ENCODE measurements at regions not wholly inside any gene's neighbourhood (a gene's known extent, or its start where the extent isn't known, plus 50 kb on each side); places are given as distances from the start of the nearest gene placed in this dataset.
A peak's percentile ranks its signal among the peaks of the same experiment; 100 is the strongest.

DNA sequence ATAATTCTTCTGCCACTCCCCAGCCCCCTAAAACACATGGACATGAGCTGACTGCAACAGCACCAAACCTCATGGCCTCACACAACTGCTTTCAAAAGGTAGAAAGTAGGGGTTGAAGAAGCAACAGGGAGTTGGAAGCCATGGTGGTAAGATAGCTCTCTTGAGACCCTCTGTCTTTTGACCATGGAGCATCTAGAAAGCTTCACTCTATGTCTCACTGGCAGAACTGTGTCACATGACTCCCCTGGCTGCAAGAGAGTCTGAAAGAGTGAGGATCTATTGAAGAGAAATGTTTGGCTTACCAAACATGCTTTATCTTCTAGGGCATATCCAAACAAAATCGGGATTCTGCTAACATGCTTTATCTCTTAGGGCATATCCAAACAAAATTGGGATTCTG lies 142.9 kb upstream of the WSCD2 start:
- H3K4me3 ChIP-seq, result no peak overlapping the region

DNA sequence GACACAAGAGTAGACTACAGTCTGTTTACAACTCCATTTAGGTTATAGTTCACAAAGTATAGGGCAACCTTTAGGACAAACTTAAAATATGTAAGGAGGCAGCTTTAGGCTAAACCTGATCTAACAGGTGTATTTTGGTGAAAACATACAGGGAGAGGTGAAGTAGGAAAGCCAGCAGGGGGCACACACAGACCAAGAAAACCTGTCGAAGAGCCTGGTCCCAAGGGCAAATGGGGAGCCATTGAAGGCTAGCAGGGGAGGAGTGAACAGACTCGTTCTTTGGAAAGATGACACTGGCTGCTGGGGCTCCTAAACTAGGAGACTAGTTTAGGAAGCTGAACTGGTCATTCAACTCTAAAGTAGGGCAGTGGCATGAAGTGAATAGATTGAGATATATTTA lies 138.8 kb upstream of the WSCD2 start:
- Histone ChIP-seq H3K27ac (no peak overlapping the region), H3K9me3 (peaks cover 0 to 7% (median 0%) of the 10 kb centered on the region in 11 donors), H3K4me1 (no peaks in the 10 kb centered on the region), H3K27me3 (peaks cover 0 to 32% (median 6%) of the 10 kb centered on the region in 7 donors), H3K4me3 (no peak overlapping the region), H3K36me3 (no peaks in the 10 kb centered on the region)
- WGBS, 2 donors, result 5 to 9% methylated on average over 2 of the region's 2 CpGs
- TF ChIP-seq, protein P1, sequence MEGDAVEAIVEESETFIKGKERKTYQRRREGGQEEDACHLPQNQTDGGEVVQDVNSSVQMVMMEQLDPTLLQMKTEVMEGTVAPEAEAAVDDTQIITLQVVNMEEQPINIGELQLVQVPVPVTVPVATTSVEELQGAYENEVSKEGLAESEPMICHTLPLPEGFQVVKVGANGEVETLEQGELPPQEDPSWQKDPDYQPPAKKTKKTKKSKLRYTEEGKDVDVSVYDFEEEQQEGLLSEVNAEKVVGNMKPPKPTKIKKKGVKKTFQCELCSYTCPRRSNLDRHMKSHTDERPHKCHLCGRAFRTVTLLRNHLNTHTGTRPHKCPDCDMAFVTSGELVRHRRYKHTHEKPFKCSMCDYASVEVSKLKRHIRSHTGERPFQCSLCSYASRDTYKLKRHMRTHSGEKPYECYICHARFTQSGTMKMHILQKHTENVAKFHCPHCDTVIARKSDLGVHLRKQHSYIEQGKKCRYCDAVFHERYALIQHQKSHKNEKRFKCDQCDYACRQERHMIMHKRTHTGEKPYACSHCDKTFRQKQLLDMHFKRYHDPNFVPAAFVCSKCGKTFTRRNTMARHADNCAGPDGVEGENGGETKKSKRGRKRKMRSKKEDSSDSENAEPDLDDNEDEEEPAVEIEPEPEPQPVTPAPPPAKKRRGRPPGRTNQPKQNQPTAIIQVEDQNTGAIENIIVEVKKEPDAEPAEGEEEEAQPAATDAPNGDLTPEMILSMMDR (IDR thresholded peaks at IDR 0.05), result peak in 8 of 9 donors; percentile 17 to 54 (median 40)
- intact Hi-C loops (cut with DNase I), result loop anchor here in 8 of 10 donors (2.0 to 10.0 kb wide), 8 partner anchors 202 to 524 kb away; partner anchors contain the start of gene FICD (in 1 of the 8)
- ATAC-seq, result peak in 1 of 8 donors; percentile 35
- peak in 1 of 2 donors; percentile 7 for DNase-seq

More for the DNA sequence above, 142.9 kb upstream of the WSCD2 start:
- ATAC-seq, result no peak
- DNase-seq, result no peak
- Histone ChIP-seq H3K9me3 (no peaks in the 10 kb centered on the region), H3K27me3 (peaks cover 0 to 48% (median 16%) of the 10 kb centered on the region in 7 donors), H3K36me3 (no peaks in the 10 kb centered on the region), H3K27ac (no peak overlapping the region), H3K4me1 (no peaks in the 10 kb centered on the region)
- WGBS, 2 donors, result 86% methylated on average over 1 of the region's 1 CpG
- intact Hi-C loops (cut with DNase I), result no loop called here
- TF ChIP-seq, protein P1 (IDR thresholded peaks at IDR 0.05), result no peak

DNA sequence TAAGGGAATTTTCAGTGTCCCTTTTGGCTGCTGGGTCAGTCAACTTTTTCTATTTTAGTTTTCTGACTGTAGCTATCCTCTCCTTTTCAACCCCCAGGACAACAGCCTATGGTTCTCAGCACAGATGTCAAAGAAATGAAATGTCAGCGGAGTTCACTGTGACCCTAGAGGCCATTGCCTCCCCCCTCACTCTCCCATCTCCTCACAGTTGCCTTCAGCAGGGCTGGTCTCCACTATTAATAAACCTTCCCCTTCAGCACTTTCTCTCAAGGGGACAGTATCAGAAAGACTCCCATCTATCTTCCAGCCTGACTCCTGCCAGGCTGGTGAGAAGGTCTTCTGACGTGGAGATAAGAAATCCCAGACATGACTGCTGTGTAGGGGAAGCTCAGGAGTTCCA lies 137.1 kb upstream of the WSCD2 start:
- H3K4me1 ChIP-seq, result no peaks in the 10 kb centered on the region
- H3K27ac ChIP-seq, result no peak overlapping the region
- TF ChIP-seq, protein P1 (IDR thresholded peaks at IDR 0.05), result no peak
- WGBS, 2 donors, result 14 to 23% methylated on average over 2 of the region's 2 CpGs
- H3K9me3 ChIP-seq, result peaks cover 0 to 7% (median 0%) of the 10 kb centered on the region in 11 donors
- intact Hi-C loops (cut with DNase I), result loop anchor here in 7 of 10 donors (5.0 to 10.0 kb wide), 7 partner anchors 200 to 523 kb away; partner anchors contain the start of gene FICD (in 1 of the 7)
- no peak overlapping the region for H3K4me3 ChIP-seq
- peaks cover 0 to 28% (median 6%) of the 10 kb centered on the region in 7 donors for H3K27me3 ChIP-seq
- ATAC-seq, result no peak
- no peak for DNase-seq
- no peaks in the 10 kb centered on the region for H3K36me3 ChIP-seq

DNA sequence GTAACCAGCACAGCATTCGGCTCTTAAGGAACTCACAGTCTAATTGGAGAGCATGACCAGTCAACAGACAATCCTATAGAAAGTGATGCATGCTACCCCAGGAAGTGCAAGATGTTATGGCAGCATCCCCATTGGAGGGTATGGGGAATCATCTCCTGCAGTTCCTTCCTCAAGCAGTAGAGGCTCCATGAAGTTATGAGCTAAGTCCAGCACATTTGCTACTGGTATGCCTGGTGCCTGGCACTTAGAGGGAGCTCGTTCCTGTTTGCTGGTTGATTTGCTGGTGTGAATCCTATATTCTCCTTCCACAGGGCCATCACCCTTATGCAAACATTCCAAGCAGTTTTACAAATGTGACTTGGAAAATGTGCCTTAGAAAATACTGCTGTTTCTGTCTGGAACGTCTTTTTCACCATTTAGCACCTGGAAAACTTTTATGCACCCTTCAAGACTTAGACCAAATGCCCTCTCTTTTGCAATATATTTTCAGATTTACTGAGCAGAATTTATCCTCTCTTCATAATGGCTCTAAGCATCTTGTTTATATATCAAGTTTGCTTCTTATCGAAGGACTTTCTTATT lies 136.1 kb upstream of the WSCD2 start:
- Histone ChIP-seq H3K4me3 (no peak overlapping the region), H3K27ac (no peak overlapping the region), H3K27me3 (peaks cover 0 to 25% (median 10%) of the 10 kb centered on the region in 7 donors), H3K4me1 (no peaks in the 10 kb centered on the region), H3K9me3 (peaks cover 0 to 14% (median 0%) of the 10 kb centered on the region in 11 donors), H3K36me3 (no peaks in the 10 kb centered on the region)
- intact Hi-C loops (cut with DNase I), result loop anchor here in 7 of 10 donors (5.0 to 10.0 kb wide), 7 partner anchors 199 to 522 kb away; partner anchors contain the start of gene FICD (in 1 of the 7)
- no peak for DNase-seq
- WGBS, 2 donors, result 43 to 52% methylated on average over 4 of the region's 4 CpGs
- ATAC-seq, result no peak
- TF ChIP-seq, protein P1 (IDR thresholded peaks at IDR 0.05), result peak in 7 of 9 donors; percentile 18 to 45 (median 23)

Data from heart right ventricle (tissue), 16 donors.